HEK293T (cell line): ENCODE measurements at regions not wholly inside any gene's neighbourhood (a gene's known extent, or its start where the extent isn't known, plus 50 kb on each side); places are given as distances from the start of the nearest gene placed in this dataset.

Experiments used
- ARNT ChIP-seq: fragments of 450-650 bp; IDR thresholded peaks from 2 replicates; pipeline ENCODE4 v1.6.1; 2017; ENCODE audit warnings: mild to moderate bottlenecking
- FOXA1 ChIP-seq: fragments of 450-650 bp; IDR thresholded peaks from 2 replicates; pipeline ENCODE4 v1.6.1; 2016; ENCODE audit warnings: mild to moderate bottlenecking

- no peak for TF ChIP-seq FOXA1
- no peak for TF ChIP-seq ARNT
Observed at GRCh38 chr12:14253496-14253895, 112.0 kb upstream of the ATF7IP start.
